ENCODE measurements at regions not wholly inside any gene's neighbourhood (a gene's known extent, or its start where the extent isn't known, plus 50 kb on each side); places are given as distances from the start of the nearest gene placed in this dataset.

GRCh38 chr15:77786956-77787355, 154.2 kb upstream of the LINGO1 start:
- intact Hi-C loops (cut with micrococcal nuclease), result no loop called here
- WGBS (ENCODE audit: insufficient coverage), result 91% methylated on average over 7 of the region's 12 CpGs
- CTCF ChIA-PET, result no interaction called here
- Mint-ChIP-seq H3K9me3 (ENCODE audit: insufficient read depth) (no peaks in the 10 kb centered on the region), H3K4me3 (no peak overlapping the region), H3K27me3 (peaks cover 12% of the 10 kb centered on the region), H3K4me1 (no peaks in the 10 kb centered on the region), H3K27ac (no peak overlapping the region)
- Histone ChIP-seq H3K36me3 (replicated peaks in 1 of 2; ENCODE audit: control extremely low read depth in 1 of 2, control insufficient read depth in 1 of 2, extremely low read depth in 1 of 2, insufficient read depth in 2 of 2, low read length in 1 of 2) (no peaks in the 10 kb centered on the region), H2AFZ (ENCODE audit: insufficient read depth, low read depth, low read length, poor library complexity, severe bottlenecking) (no peak overlapping the region), H3K4me3 (ENCODE audit: control extremely low read depth in 1 of 5, extremely low read depth in 1 of 5, insufficient read depth in 1 of 5, low read depth in 2 of 5, low read length in 4 of 5) (no peak overlapping the region), H3K9me3 (ENCODE audit: control extremely low read depth in 1 of 3, control insufficient read depth in 2 of 3, insufficient read depth in 1 of 3, low read length in 2 of 3) (peaks cover 0 to 3% (median 0%) of the 10 kb centered on the region in 3 donors), H4K20me1 (ENCODE audit: control insufficient read depth, insufficient read depth, low read length, poor library complexity, severe bottlenecking) (no peaks in the 10 kb centered on the region), H3K4me1 (ENCODE audit: control insufficient read depth in 2 of 2, insufficient read depth in 2 of 2, low read length in 2 of 2) (no peaks in the 10 kb centered on the region), H3K27me3 (replicated peaks in 1 of 4; ENCODE audit: control extremely low read depth in 1 of 4, control insufficient read depth in 3 of 4, insufficient read depth in 4 of 4, low read length in 3 of 4) (no peaks in the 10 kb centered on the region), H3K4me2 (replicated peaks; ENCODE audit: low read depth, low read length, poor library complexity, severe bottlenecking) (no peak overlapping the region), H3K9ac (ENCODE audit: low read length) (no peak overlapping the region), H3K27ac (ENCODE audit: low read length in 2 of 2) (no peak overlapping the region), H3K79me2 (ENCODE audit: control insufficient read depth, insufficient read depth, low read length) (no peaks in the 10 kb centered on the region)
- no peak for TF ChIP-seq CTCF (IDR thresholded peaks at IDR 0.05)
- TF ChIP-seq EZH2 (IDR thresholded peaks at IDR 0.05; ENCODE audit: borderline replicate concordance, insufficient read depth, low read depth, low read length, poor library complexity, severe bottlenecking), result no peak
- ATAC-seq (ENCODE audit: low read depth) (no peak), DNase-seq (no peak)
- POLR2A ChIA-PET, result no interaction called here

GRCh38 chr15:77786181-77786890, 153.6 kb upstream of the LINGO1 start:
- no peaks in the 10 kb centered on the region for H3K27me3 ChIP-seq (replicated peaks in 1 of 4; ENCODE audit: control extremely low read depth in 1 of 4, control insufficient read depth in 3 of 4, insufficient read depth in 4 of 4, low read length in 3 of 4)
- no peak for DNase-seq
- H3K79me2 ChIP-seq (ENCODE audit: control insufficient read depth, insufficient read depth, low read length), result no peaks in the 10 kb centered on the region
- intact Hi-C loops (cut with micrococcal nuclease), result no loop called here
- Mint-ChIP-seq H3K4me3 (no peak overlapping the region), H3K27ac (no peak overlapping the region), H3K27me3 (peaks cover 12% of the 10 kb centered on the region), H3K9me3 (ENCODE audit: insufficient read depth) (no peaks in the 10 kb centered on the region), H3K4me1 (no peaks in the 10 kb centered on the region)
- H3K9ac ChIP-seq (ENCODE audit: low read length), result no peak overlapping the region
- H3K4me2 ChIP-seq (replicated peaks; ENCODE audit: low read depth, low read length, poor library complexity, severe bottlenecking), result no peak overlapping the region
- H2AFZ ChIP-seq (ENCODE audit: insufficient read depth, low read depth, low read length, poor library complexity, severe bottlenecking), result no peak overlapping the region
- no peak overlapping the region for H3K4me3 ChIP-seq (ENCODE audit: control extremely low read depth in 1 of 5, extremely low read depth in 1 of 5, insufficient read depth in 1 of 5, low read depth in 2 of 5, low read length in 4 of 5)
- ChIA-PET POLR2A (no interaction called here), CTCF (no interaction called here)
- no peak for ATAC-seq (ENCODE audit: low read depth)
- no peaks in the 10 kb centered on the region for H3K36me3 ChIP-seq (replicated peaks in 1 of 2; ENCODE audit: control extremely low read depth in 1 of 2, control insufficient read depth in 1 of 2, extremely low read depth in 1 of 2, insufficient read depth in 2 of 2, low read length in 1 of 2)
- TF ChIP-seq EZH2 (IDR thresholded peaks at IDR 0.05; ENCODE audit: borderline replicate concordance, insufficient read depth, low read depth, low read length, poor library complexity, severe bottlenecking), result no peak
- no peak for TF ChIP-seq CTCF (IDR thresholded peaks at IDR 0.05)
- no peaks in the 10 kb centered on the region for H4K20me1 ChIP-seq (ENCODE audit: control insufficient read depth, insufficient read depth, low read length, poor library complexity, severe bottlenecking)
- H3K9me3 ChIP-seq (ENCODE audit: control extremely low read depth in 1 of 3, control insufficient read depth in 2 of 3, insufficient read depth in 1 of 3, low read length in 2 of 3), result peaks cover 0 to 7% (median 0%) of the 10 kb centered on the region in 3 donors
- no peak overlapping the region for H3K27ac ChIP-seq (ENCODE audit: low read length in 2 of 2)
- no peaks in the 10 kb centered on the region for H3K4me1 ChIP-seq (ENCODE audit: control insufficient read depth in 2 of 2, insufficient read depth in 2 of 2, low read length in 2 of 2)
- 91% methylated on average over 11 of the region's 11 CpGs for WGBS (ENCODE audit: insufficient coverage)

All from B cell (primary cell).